HEK293 (cell line): ENCODE measurements at regions not wholly inside any gene's neighbourhood (a gene's known extent, or its start where the extent isn't known, plus 50 kb on each side); places are given as distances from the start of the nearest gene placed in this dataset.

Source experiments
- ZBTB21 ChIP-seq: fragments of 450-650 bp; formaldehyde crosslinking; IDR thresholded peaks from 2 replicates; pipeline ENCODE4 v1.5.1; 2017; ENCODE audit warnings: missing biosample characterization, missing genetic modification characterization
- ZBTB8A ChIP-seq: fragments of 450-650 bp; formaldehyde crosslinking; IDR thresholded peaks from 2 replicates; pipeline ENCODE4 v1.5.1; 2016; ENCODE audit warnings: missing biosample characterization, missing genetic modification characterization
- ZNF324 ChIP-seq: fragments of 450-650 bp; formaldehyde crosslinking; IDR thresholded peaks from 2 replicates; pipeline ENCODE4 v1.5.1; 2016; ENCODE audit warnings: missing biosample characterization, missing genetic modification characterization
- ZNF548 ChIP-seq: fragments of 450-650 bp; formaldehyde crosslinking; IDR thresholded peaks from 2 replicates; pipeline ENCODE4 v1.5.1; 2016; ENCODE audit warnings: missing biosample characterization, missing genetic modification characterization
- TF ChIP-seq, protein P1 (sequence below): fragments of 450-650 bp; formaldehyde crosslinking; IDR thresholded peaks from 2 replicates; pipeline ENCODE4 v1.5.1; 2016; ENCODE audit warnings: missing biosample characterization, missing genetic modification characterization
- TF ChIP-seq, protein P2 (sequence below): fragments of 450-650 bp; formaldehyde crosslinking; IDR thresholded peaks from 2 replicates; pipeline ENCODE4 v1.5.1; 2017; ENCODE audit warnings: missing biosample characterization, missing genetic modification characterization

- no peak for TF ChIP-seq ZBTB21 (tag by site-specific recombination)
- no peak for TF ChIP-seq ZBTB8A (tag by site-specific recombination)
- TF ChIP-seq, protein P1, sequence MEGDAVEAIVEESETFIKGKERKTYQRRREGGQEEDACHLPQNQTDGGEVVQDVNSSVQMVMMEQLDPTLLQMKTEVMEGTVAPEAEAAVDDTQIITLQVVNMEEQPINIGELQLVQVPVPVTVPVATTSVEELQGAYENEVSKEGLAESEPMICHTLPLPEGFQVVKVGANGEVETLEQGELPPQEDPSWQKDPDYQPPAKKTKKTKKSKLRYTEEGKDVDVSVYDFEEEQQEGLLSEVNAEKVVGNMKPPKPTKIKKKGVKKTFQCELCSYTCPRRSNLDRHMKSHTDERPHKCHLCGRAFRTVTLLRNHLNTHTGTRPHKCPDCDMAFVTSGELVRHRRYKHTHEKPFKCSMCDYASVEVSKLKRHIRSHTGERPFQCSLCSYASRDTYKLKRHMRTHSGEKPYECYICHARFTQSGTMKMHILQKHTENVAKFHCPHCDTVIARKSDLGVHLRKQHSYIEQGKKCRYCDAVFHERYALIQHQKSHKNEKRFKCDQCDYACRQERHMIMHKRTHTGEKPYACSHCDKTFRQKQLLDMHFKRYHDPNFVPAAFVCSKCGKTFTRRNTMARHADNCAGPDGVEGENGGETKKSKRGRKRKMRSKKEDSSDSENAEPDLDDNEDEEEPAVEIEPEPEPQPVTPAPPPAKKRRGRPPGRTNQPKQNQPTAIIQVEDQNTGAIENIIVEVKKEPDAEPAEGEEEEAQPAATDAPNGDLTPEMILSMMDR: no peak
- no peak for TF ChIP-seq ZNF324
- TF ChIP-seq, protein P2, sequence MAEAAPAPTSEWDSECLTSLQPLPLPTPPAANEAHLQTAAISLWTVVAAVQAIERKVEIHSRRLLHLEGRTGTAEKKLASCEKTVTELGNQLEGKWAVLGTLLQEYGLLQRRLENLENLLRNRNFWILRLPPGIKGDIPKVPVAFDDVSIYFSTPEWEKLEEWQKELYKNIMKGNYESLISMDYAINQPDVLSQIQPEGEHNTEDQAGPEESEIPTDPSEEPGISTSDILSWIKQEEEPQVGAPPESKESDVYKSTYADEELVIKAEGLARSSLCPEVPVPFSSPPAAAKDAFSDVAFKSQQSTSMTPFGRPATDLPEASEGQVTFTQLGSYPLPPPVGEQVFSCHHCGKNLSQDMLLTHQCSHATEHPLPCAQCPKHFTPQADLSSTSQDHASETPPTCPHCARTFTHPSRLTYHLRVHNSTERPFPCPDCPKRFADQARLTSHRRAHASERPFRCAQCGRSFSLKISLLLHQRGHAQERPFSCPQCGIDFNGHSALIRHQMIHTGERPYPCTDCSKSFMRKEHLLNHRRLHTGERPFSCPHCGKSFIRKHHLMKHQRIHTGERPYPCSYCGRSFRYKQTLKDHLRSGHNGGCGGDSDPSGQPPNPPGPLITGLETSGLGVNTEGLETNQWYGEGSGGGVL (tag by site-specific recombination): no peak
- TF ChIP-seq ZNF548: no peak
These were observed 141.8 kb upstream of the CDC14C start for GRCh38 chr7:48782511-48782910.
